ENCODE measurements at regions not wholly inside any gene's neighbourhood (a gene's known extent, or its start where the extent isn't known, plus 50 kb on each side); places are given as distances from the start of the nearest gene placed in this dataset.

DNA sequence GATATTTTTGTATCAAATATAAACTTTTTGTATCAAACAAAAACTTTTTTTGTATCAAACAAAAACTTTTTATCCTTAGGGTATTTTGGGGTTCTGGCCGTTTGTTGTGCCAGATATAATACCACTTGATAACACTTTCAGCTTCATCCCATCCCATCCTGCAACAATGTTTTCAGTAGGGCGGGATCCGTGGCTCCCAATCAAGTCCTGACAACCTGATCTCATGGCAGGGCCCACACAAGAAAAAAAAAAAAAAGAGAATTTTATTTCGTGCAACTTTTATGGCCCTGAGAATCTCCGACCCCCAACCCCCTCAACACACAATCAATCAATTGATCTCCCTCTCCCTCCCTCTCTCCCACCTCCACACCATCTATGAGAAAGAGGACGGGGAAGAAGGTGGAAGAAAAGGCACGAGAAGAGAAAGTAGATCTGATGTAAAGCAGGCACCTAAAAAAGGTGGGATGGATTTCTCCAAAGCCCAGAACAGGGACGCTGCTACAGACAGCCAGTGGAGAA is 4749.6 kb upstream of the OR11H1 start:
- TF ChIP-seq EZH2 (IDR thresholded peaks at IDR 0.05; ENCODE audit: insufficient read depth, poor library complexity, severe bottlenecking) (no peak), EZH2phosphoT487 (IDR thresholded peaks at IDR 0.05; ENCODE audit: insufficient read depth, low read depth) (no peak)

Measured in GM23248 (cell line).